ENCODE measurements at regions not wholly inside any gene's neighbourhood (a gene's known extent, or its start where the extent isn't known, plus 50 kb on each side); places are given as distances from the start of the nearest gene placed in this dataset.

- TF ChIP-seq SIN3A (IDR thresholded peaks at IDR 0.05; ENCODE audit: borderline replicate concordance, insufficient read depth, low read depth, low read length) (no peak), POLR2AphosphoS5 (IDR thresholded peaks at IDR 0.05; ENCODE audit: low read depth, low read length) (no peak), REST (IDR thresholded peaks at IDR 0.05; ENCODE audit: insufficient read depth in 1 of 2, low read depth in 2 of 2, low read length in 1 of 2) (no peak)
- TF ChIP-seq, protein P1, sequence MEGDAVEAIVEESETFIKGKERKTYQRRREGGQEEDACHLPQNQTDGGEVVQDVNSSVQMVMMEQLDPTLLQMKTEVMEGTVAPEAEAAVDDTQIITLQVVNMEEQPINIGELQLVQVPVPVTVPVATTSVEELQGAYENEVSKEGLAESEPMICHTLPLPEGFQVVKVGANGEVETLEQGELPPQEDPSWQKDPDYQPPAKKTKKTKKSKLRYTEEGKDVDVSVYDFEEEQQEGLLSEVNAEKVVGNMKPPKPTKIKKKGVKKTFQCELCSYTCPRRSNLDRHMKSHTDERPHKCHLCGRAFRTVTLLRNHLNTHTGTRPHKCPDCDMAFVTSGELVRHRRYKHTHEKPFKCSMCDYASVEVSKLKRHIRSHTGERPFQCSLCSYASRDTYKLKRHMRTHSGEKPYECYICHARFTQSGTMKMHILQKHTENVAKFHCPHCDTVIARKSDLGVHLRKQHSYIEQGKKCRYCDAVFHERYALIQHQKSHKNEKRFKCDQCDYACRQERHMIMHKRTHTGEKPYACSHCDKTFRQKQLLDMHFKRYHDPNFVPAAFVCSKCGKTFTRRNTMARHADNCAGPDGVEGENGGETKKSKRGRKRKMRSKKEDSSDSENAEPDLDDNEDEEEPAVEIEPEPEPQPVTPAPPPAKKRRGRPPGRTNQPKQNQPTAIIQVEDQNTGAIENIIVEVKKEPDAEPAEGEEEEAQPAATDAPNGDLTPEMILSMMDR (IDR thresholded peaks at IDR 0.05) = no peak
Measured at GRCh38 chr4:53646795-53647194, 55.5 kb upstream of the LNX1 start.

All from Panc1 (cell line).